ENCODE measurements at regions not wholly inside any gene's neighbourhood (a gene's known extent, or its start where the extent isn't known, plus 50 kb on each side); places are given as distances from the start of the nearest gene placed in this dataset.

GRCh38 chr14:55807053-55807880 is 227.3 kb downstream of the KTN1 start:
- no peak for DNase-seq

GRCh38 chr14:55807881-55808379 is 227.9 kb downstream of the KTN1 start:
- H3K4me3 Mint-ChIP-seq: no peak overlapping the region
- no peaks in the 10 kb centered on the region for H3K4me1 ChIP-seq (ENCODE audit: control insufficient read depth, insufficient read depth, low read length)
- H3K4me1 Mint-ChIP-seq: no peaks in the 10 kb centered on the region
- peaks cover 12% of the 10 kb centered on the region for H3K9me3 ChIP-seq (ENCODE audit: control insufficient read depth, low read length)
- H3K9me3 Mint-ChIP-seq: peaks cover 18% of the 10 kb centered on the region
- H3K36me3 ChIP-seq (ENCODE audit: control insufficient read depth, insufficient read depth, low read length): no peaks in the 10 kb centered on the region
- peaks cover 17% of the 10 kb centered on the region for H3K27me3 Mint-ChIP-seq (ENCODE audit: insufficient read depth)
- no peaks in the 10 kb centered on the region for H3K27me3 ChIP-seq (ENCODE audit: control insufficient read depth, insufficient read depth, low read length, poor library complexity, severe bottlenecking)
- H3K27ac ChIP-seq (ENCODE audit: low read depth, low read length): no peak overlapping the region
- H3K36me3 Mint-ChIP-seq (ENCODE audit: low read depth): no peaks in the 10 kb centered on the region
- no peak overlapping the region for H3K4me3 ChIP-seq (ENCODE audit: low read length)
- WGBS, 2 experiments (ENCODE audit: insufficient coverage in 1 of 2, insufficient read length in 1 of 2): 95% methylated on average over 2 of the region's 2 CpGs
- no peak overlapping the region for H3K27ac Mint-ChIP-seq
- no peak overlapping the region for H3K9ac ChIP-seq (ENCODE audit: extremely low read depth, low read length, poor library complexity, severe bottlenecking)
- no peak for DNase-seq
- no peak for TF ChIP-seq CTCF (conservative IDR thresholded peaks at IDR 0.05)

More at GRCh38 chr14:55807053-55807880, 227.3 kb downstream of the KTN1 start:
- H3K27ac Mint-ChIP-seq: no peak overlapping the region
- H3K4me1 ChIP-seq (ENCODE audit: control insufficient read depth, insufficient read depth, low read length): no peaks in the 10 kb centered on the region
- WGBS, 2 experiments (ENCODE audit: insufficient coverage in 1 of 2, insufficient read length in 1 of 2): 93 to 94% methylated on average over 8 to 17 of the region's 17 CpGs
- peaks cover 14% of the 10 kb centered on the region for H3K27me3 Mint-ChIP-seq (ENCODE audit: insufficient read depth)
- no peak overlapping the region for H3K4me3 ChIP-seq (ENCODE audit: low read length)
- no peak overlapping the region for H3K4me3 Mint-ChIP-seq
- H3K9me3 Mint-ChIP-seq: peaks cover 23% of the 10 kb centered on the region
- no peaks in the 10 kb centered on the region for H3K4me1 Mint-ChIP-seq
- no peaks in the 10 kb centered on the region for H3K27me3 ChIP-seq (ENCODE audit: control insufficient read depth, insufficient read depth, low read length, poor library complexity, severe bottlenecking)
- TF ChIP-seq CTCF (conservative IDR thresholded peaks at IDR 0.05): no peak
- H3K27ac ChIP-seq (ENCODE audit: low read depth, low read length): no peak overlapping the region
- H3K9me3 ChIP-seq (ENCODE audit: control insufficient read depth, low read length): peaks cover 18% of the 10 kb centered on the region
- H3K9ac ChIP-seq (ENCODE audit: extremely low read depth, low read length, poor library complexity, severe bottlenecking): no peak overlapping the region
- no peaks in the 10 kb centered on the region for H3K36me3 ChIP-seq (ENCODE audit: control insufficient read depth, insufficient read depth, low read length)
- peaks cover 3% of the 10 kb centered on the region for H3K36me3 Mint-ChIP-seq (ENCODE audit: low read depth)

- Histone ChIP-seq H3K9ac (ENCODE audit: extremely low read depth, low read length, poor library complexity, severe bottlenecking) (no peak overlapping the region), H3K36me3 (ENCODE audit: control insufficient read depth, insufficient read depth, low read length) (no peaks in the 10 kb centered on the region), H3K27me3 (ENCODE audit: control insufficient read depth, insufficient read depth, low read length, poor library complexity, severe bottlenecking) (no peaks in the 10 kb centered on the region), H3K27ac (ENCODE audit: low read depth, low read length) (no peak overlapping the region), H3K9me3 (ENCODE audit: control insufficient read depth, low read length) (no peaks in the 10 kb centered on the region), H3K4me1 (ENCODE audit: control insufficient read depth, insufficient read depth, low read length) (no peaks in the 10 kb centered on the region), H3K4me3 (ENCODE audit: low read length) (no peak overlapping the region)
- Mint-ChIP-seq H3K4me3 (no peak overlapping the region), H3K9me3 (peaks cover 17% of the 10 kb centered on the region), H3K36me3 (ENCODE audit: low read depth) (no peaks in the 10 kb centered on the region), H3K4me1 (no peaks in the 10 kb centered on the region), H3K27me3 (ENCODE audit: insufficient read depth) (peaks cover 9% of the 10 kb centered on the region), H3K27ac (no peak overlapping the region)
- 100% methylated on average over 2 of the region's 2 CpGs for WGBS, 2 experiments (ENCODE audit: insufficient coverage in 1 of 2, insufficient read length in 1 of 2)
- TF ChIP-seq CTCF (conservative IDR thresholded peaks at IDR 0.05): no peak
- no peak for DNase-seq
Measured at GRCh38 chr14:55813630-55814029, 233.6 kb downstream of the KTN1 start.
